HEK293 (cell line): ENCODE measurements at regions not wholly inside any gene's neighbourhood (a gene's known extent, or its start where the extent isn't known, plus 50 kb on each side); places are given as distances from the start of the nearest gene placed in this dataset.

Source experiments
- CTCF ChIA-PET: fragments of 350-600 bp; formaldehyde crosslinking; extraction: SDS; loops from one replicate; lab custom pipeline; 2021; ENCODE audit warnings: antibody characterized with exemption; lab: Yijun Ruan, JAX
- POLR2A ChIA-PET: fragments of 300-600 bp; formaldehyde crosslinking; extraction: SDS; loops from one replicate; lab custom pipeline; 2020; ENCODE audit warnings: antibody characterized with exemption, inconsistent platforms; lab: Yijun Ruan, JAX
- H3K27ac ChIP-seq: fragments of 200-500 bp; sonication (Bioruptor generic); 2 replicates; pipeline ENCODE4 v1.5.1; 2014; ENCODE audit warnings: low read depth, low read length, control low read depth, inconsistent platforms; ENCODE audit errors: extremely low read depth
- H3K36me3 ChIP-seq, 2 experiments: fragments of 200-500 bp in 1 of 2; sonication (Bioruptor generic) in 1 of 2; 1 replicate in 1 of 2; 2 replicates in 1 of 2; pipeline ENCODE4 v1.5.1; 2014 to 2017; ENCODE audit warnings: inconsistent platforms in 2 of 2, low read length in 2 of 2; ENCODE audit not compliant: control insufficient read depth in 2 of 2, insufficient read depth in 1 of 2
- H3K4me1 ChIP-seq: fragments of 200-500 bp; sonication (Bioruptor generic); 2 replicates; pipeline ENCODE4 v1.5.1; 2014; ENCODE audit warnings: mild to moderate bottlenecking, low read length, inconsistent platforms; ENCODE audit not compliant: control insufficient read depth, insufficient read depth
- H3K4me3 ChIP-seq: 2 replicates; pipeline ENCODE4 v1.5.1; 2011; ENCODE audit warnings: low read depth, mild to moderate bottlenecking, control low read depth, low read length, moderate library complexity
- H3K9me3 ChIP-seq: fragments of 200-500 bp; sonication (Bioruptor generic); 2 replicates; pipeline ENCODE4 v1.5.1; 2014; ENCODE audit warnings: low read depth, low read length, inconsistent platforms; ENCODE audit not compliant: control insufficient read depth, insufficient read depth
- EGR2 ChIP-seq: fragments of 450-650 bp; formaldehyde crosslinking; IDR thresholded peaks from 2 replicates; pipeline ENCODE4 v1.5.1; 2016; ENCODE audit warnings: low read depth, missing biosample characterization, missing genetic modification characterization
- GFI1B ChIP-seq: fragments of 450-650 bp; formaldehyde crosslinking; IDR thresholded peaks from 2 replicates; pipeline ENCODE4 v1.5.1; 2016; ENCODE audit warnings: missing biosample characterization, missing genetic modification characterization
- KLF8 ChIP-seq: fragments of 450-650 bp; formaldehyde crosslinking; IDR thresholded peaks from 2 replicates; pipeline ENCODE4 v1.5.1; 2016; ENCODE audit warnings: missing biosample characterization, missing genetic modification characterization
- TRIM28 ChIP-seq: IDR thresholded peaks from 2 replicates; pipeline ENCODE4 v1.6.1; 2011; ENCODE audit warnings: low read length, control low read depth, borderline replicate concordance
- YY1 ChIP-seq: fragments of 450-650 bp; formaldehyde crosslinking; IDR thresholded peaks from 2 replicates; pipeline ENCODE4 v1.5.1; 2018; ENCODE audit warnings: missing biosample characterization, missing genetic modification characterization
- ZBTB7A ChIP-seq: fragments of 450-650 bp; formaldehyde crosslinking; IDR thresholded peaks from 2 replicates; pipeline ENCODE4 v1.5.1; 2016; ENCODE audit warnings: low read depth, missing biosample characterization, missing genetic modification characterization
- ZFHX2 ChIP-seq: fragments of 450-650 bp; formaldehyde crosslinking; conservative IDR thresholded peaks from 2 replicates; pipeline ENCODE4 v1.5.1; 2016; ENCODE audit warnings: missing biosample characterization, missing genetic modification characterization
- ZIC2 ChIP-seq: fragments of 450-650 bp; formaldehyde crosslinking; IDR thresholded peaks from 2 replicates; pipeline ENCODE4 v1.5.1; 2016; ENCODE audit warnings: missing biosample characterization, missing genetic modification characterization
- ZNF121 ChIP-seq: fragments of 450-650 bp; formaldehyde crosslinking; IDR thresholded peaks from 2 replicates; pipeline ENCODE4 v1.5.1; 2016; ENCODE audit warnings: missing biosample characterization, missing genetic modification characterization
- ZNF138 ChIP-seq: fragments of 450-650 bp; formaldehyde crosslinking; IDR thresholded peaks from 2 replicates; pipeline ENCODE4 v1.5.1; 2016; ENCODE audit warnings: missing biosample characterization, missing genetic modification characterization, borderline replicate concordance
- ZNF157 ChIP-seq: fragments of 450-650 bp; formaldehyde crosslinking; IDR thresholded peaks from 2 replicates; pipeline ENCODE4 v1.5.1; 2016; ENCODE audit warnings: missing biosample characterization, missing genetic modification characterization
- ZNF174 ChIP-seq: fragments of 450-650 bp; formaldehyde crosslinking; IDR thresholded peaks from 2 replicates; pipeline ENCODE4 v1.5.0; 2017; ENCODE audit warnings: missing biosample characterization, mild to moderate bottlenecking, missing genetic modification characterization
- ZNF202 ChIP-seq: fragments of 450-650 bp; formaldehyde crosslinking; IDR thresholded peaks from 2 replicates; pipeline ENCODE4 v1.5.1; 2016; ENCODE audit warnings: missing biosample characterization, missing genetic modification characterization, borderline replicate concordance
- ZNF560 ChIP-seq: fragments of 450-650 bp; formaldehyde crosslinking; IDR thresholded peaks from 2 replicates; pipeline ENCODE4 v1.5.1; 2017; ENCODE audit warnings: missing biosample characterization, missing genetic modification characterization, borderline replicate concordance
- ZNF624 ChIP-seq: fragments of 450-650 bp; formaldehyde crosslinking; IDR thresholded peaks from 2 replicates; pipeline ENCODE4 v1.5.1; 2017; ENCODE audit warnings: missing biosample characterization, missing genetic modification characterization
- ZNF658 ChIP-seq: fragments of 450-650 bp; formaldehyde crosslinking; IDR thresholded peaks from 2 replicates; pipeline ENCODE4; 2016; ENCODE audit warnings: missing biosample characterization, missing genetic modification characterization
- ZNF701 ChIP-seq: fragments of 450-650 bp; formaldehyde crosslinking; IDR thresholded peaks from 2 replicates; pipeline ENCODE4 v1.5.1; 2016; ENCODE audit warnings: missing biosample characterization, missing genetic modification characterization
- TF ChIP-seq, protein P1 (sequence below): fragments of 450-650 bp; formaldehyde crosslinking; IDR thresholded peaks from 2 replicates; pipeline ENCODE4 v1.5.1; 2016; ENCODE audit warnings: missing biosample characterization, missing genetic modification characterization, low read depth
- TF ChIP-seq, protein P2 (sequence below): fragments of 450-650 bp; formaldehyde crosslinking; IDR thresholded peaks from 2 replicates; pipeline ENCODE4 v1.5.1; 2017; ENCODE audit warnings: missing biosample characterization, missing genetic modification characterization
- TF ChIP-seq, protein P3 (sequence below): fragments of 450-650 bp; formaldehyde crosslinking; IDR thresholded peaks from 2 replicates; pipeline ENCODE4 v1.5.1; 2017; ENCODE audit warnings: missing biosample characterization, mild to moderate bottlenecking, missing genetic modification characterization, moderate library complexity
- TF ChIP-seq, protein P4 (sequence below): fragments of 450-650 bp; formaldehyde crosslinking; IDR thresholded peaks from 2 replicates; pipeline ENCODE4 v1.5.1; 2016; ENCODE audit warnings: missing biosample characterization, missing genetic modification characterization

DNA sequence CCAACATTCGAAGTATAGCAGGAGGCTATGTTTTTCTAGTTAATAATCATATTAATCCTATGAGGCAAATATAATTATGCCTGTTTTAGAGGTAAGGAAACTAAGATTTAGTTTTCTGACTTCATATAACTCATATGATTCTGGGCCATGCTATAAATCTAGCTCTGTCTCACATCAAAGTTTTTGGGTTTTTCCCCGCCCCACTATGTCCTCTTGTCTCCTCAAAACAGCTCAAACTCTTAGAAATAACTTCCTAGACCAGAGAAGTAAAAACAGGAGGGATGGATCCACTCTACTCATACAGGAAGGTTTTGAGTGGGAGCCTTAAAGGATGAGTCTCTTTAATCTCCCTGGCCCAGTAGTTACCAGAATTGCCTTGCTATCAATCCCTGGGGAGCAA, 256.4 kb upstream of the FGGY start:
- no peak for TF ChIP-seq ZBTB7A (tag by site-specific recombination)
- no peak for TF ChIP-seq ZNF121 (tag by site-specific recombination)
- TF ChIP-seq, protein P1, sequence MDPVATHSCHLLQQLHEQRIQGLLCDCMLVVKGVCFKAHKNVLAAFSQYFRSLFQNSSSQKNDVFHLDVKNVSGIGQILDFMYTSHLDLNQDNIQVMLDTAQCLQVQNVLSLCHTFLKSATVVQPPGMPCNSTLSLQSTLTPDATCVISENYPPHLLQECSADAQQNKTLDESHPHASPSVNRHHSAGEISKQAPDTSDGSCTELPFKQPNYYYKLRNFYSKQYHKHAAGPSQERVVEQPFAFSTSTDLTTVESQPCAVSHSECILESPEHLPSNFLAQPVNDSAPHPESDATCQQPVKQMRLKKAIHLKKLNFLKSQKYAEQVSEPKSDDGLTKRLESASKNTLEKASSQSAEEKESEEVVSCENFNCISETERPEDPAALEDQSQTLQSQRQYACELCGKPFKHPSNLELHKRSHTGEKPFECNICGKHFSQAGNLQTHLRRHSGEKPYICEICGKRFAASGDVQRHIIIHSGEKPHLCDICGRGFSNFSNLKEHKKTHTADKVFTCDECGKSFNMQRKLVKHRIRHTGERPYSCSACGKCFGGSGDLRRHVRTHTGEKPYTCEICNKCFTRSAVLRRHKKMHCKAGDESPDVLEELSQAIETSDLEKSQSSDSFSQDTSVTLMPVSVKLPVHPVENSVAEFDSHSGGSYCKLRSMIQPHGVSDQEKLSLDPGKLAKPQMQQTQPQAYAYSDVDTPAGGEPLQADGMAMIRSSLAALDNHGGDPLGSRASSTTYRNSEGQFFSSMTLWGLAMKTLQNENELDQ (tag by site-specific recombination): no peak
- no peak for TF ChIP-seq EGR2 (tag by site-specific recombination)
- no peak for TF ChIP-seq TRIM28
- TF ChIP-seq ZNF624 (tag by site-specific recombination): no peak
- no peak for TF ChIP-seq ZNF157 (tag by site-specific recombination)
- no peak for TF ChIP-seq GFI1B (tag by site-specific recombination)
- no peak for TF ChIP-seq ZNF701 (tag by site-specific recombination)
- TF ChIP-seq, protein P2, sequence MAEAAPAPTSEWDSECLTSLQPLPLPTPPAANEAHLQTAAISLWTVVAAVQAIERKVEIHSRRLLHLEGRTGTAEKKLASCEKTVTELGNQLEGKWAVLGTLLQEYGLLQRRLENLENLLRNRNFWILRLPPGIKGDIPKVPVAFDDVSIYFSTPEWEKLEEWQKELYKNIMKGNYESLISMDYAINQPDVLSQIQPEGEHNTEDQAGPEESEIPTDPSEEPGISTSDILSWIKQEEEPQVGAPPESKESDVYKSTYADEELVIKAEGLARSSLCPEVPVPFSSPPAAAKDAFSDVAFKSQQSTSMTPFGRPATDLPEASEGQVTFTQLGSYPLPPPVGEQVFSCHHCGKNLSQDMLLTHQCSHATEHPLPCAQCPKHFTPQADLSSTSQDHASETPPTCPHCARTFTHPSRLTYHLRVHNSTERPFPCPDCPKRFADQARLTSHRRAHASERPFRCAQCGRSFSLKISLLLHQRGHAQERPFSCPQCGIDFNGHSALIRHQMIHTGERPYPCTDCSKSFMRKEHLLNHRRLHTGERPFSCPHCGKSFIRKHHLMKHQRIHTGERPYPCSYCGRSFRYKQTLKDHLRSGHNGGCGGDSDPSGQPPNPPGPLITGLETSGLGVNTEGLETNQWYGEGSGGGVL (tag by site-specific recombination): no peak
- no peak for TF ChIP-seq ZNF138 (tag by site-specific recombination)
- Histone ChIP-seq H3K36me3 (no peaks in the 10 kb centered on the region), H3K9me3 (no peaks in the 10 kb centered on the region), H3K27ac (no peak overlapping the region), H3K4me1 (no peaks in the 10 kb centered on the region), H3K4me3 (no peak overlapping the region)
- POLR2A ChIA-PET: no interaction called here
- CTCF ChIA-PET: interaction anchor here (0.6 to 0.8 kb wide), 2 partner anchors 27 to 255 kb away, joined by 4 read pairs; no protein-coding TSS in a partner anchor

DNA sequence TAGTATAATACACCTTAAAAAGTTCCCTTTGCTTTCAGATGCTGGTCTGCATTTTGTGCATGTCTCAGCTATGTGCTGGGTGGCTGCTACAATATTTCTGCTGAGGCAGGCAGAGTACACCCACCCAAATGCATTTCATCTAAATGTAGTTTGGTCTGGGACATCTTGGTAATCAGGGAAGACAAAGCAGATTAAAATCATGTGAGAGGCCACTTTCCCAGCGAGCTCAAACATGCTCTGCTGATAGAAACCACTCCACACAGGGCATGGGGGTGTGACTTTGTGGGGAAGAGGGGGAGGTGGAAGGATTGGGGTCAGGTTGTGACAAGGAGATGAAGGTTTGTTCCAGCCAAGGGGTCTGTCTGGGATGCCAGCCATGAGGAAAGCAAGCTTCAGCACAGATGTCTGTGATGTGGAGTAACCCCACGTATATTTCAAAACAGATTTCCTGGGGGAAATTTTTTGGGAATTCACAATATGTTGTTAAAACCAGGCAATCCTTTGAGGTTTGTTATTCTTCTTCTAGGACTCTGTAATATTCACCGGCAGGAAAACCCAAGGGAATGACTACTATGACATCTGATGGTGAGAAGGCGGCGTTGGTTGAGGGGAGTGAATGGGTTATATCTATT, 255.1 kb upstream of the FGGY start:
- H3K36me3 ChIP-seq: no peaks in the 10 kb centered on the region
- no peak for TF ChIP-seq ZNF658 (tag by site-specific recombination)
- TF ChIP-seq ZNF174 (tag by site-specific recombination): no peak
- no peak for TF ChIP-seq ZIC2 (tag by site-specific recombination)
- no peak for TF ChIP-seq ZFHX2 (tag by site-specific recombination)
- TF ChIP-seq ZNF202 (tag by site-specific recombination): no peak
- TF ChIP-seq, protein P3, sequence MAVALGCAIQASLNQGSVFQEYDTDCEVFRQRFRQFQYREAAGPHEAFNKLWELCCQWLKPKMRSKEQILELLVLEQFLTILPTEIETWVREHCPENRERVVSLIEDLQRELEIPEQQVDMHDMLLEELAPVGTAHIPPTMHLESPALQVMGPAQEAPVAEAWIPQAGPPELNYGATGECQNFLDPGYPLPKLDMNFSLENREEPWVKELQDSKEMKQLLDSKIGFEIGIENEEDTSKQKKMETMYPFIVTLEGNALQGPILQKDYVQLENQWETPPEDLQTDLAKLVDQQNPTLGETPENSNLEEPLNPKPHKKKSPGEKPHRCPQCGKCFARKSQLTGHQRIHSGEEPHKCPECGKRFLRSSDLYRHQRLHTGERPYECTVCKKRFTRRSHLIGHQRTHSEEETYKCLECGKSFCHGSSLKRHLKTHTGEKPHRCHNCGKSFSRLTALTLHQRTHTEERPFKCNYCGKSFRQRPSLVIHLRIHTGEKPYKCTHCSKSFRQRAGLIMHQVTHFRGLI (tag by site-specific recombination): no peak
- no peak for TF ChIP-seq ZNF560 (tag by site-specific recombination)
- no peak for TF ChIP-seq KLF8 (tag by site-specific recombination)
- TF ChIP-seq YY1: no peak
- TF ChIP-seq, protein P4, sequence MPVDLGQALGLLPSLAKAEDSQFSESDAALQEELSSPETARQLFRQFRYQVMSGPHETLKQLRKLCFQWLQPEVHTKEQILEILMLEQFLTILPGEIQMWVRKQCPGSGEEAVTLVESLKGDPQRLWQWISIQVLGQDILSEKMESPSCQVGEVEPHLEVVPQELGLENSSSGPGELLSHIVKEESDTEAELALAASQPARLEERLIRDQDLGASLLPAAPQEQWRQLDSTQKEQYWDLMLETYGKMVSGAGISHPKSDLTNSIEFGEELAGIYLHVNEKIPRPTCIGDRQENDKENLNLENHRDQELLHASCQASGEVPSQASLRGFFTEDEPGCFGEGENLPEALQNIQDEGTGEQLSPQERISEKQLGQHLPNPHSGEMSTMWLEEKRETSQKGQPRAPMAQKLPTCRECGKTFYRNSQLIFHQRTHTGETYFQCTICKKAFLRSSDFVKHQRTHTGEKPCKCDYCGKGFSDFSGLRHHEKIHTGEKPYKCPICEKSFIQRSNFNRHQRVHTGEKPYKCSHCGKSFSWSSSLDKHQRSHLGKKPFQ (tag by site-specific recombination): no peak
- H3K4me3 ChIP-seq: no peak overlapping the region
- ChIA-PET CTCF (interaction anchor here (0.7 kb wide), 2 partner anchors 335 to 906 kb away, joined by 3 read pairs; no protein-coding TSS in a partner anchor), POLR2A (no interaction called here)
- no peaks in the 10 kb centered on the region for H3K9me3 ChIP-seq
- no peak overlapping the region for H3K27ac ChIP-seq
- no peaks in the 10 kb centered on the region for H3K4me1 ChIP-seq
